ENCODE measurements at regions not wholly inside any gene's neighbourhood (a gene's known extent, or its start where the extent isn't known, plus 50 kb on each side); places are given as distances from the start of the nearest gene placed in this dataset.

- 2% methylated on average over 1 of the region's 1 CpG for WGBS (ENCODE audit: missing lambda C conversion rate)
- ChIA-PET POLR2A (no interaction called here), CTCF (no interaction called here)
- Histone ChIP-seq H3K4me1 (no peaks in the 10 kb centered on the region), H3K9me3 (no peaks in the 10 kb centered on the region), H3K4me3 (no peak overlapping the region), H3K27ac (no peak overlapping the region), H3K4me2 (no peak overlapping the region)
- FAIRE-seq = no peak
- no peak for ATAC-seq
- no peak for TF ChIP-seq SREBF2 (IDR thresholded peaks at IDR 0.05)
- no peak for TF ChIP-seq JUN (IDR thresholded peaks at IDR 0.05)
- no peak for TF ChIP-seq MAX (IDR thresholded peaks at IDR 0.05)
- TF ChIP-seq PBX3 (IDR thresholded peaks at IDR 0.05) = no peak
- no peak for TF ChIP-seq HOXB13 (CRISPR knock-in tag; IDR thresholded peaks at IDR 0.05; ENCODE audit: low read depth)
- TF ChIP-seq HES2 (IDR thresholded peaks at IDR 0.05) = no peak
- no peak for DNase-seq (ENCODE audit: low read depth in 1 of 2, low spot score in 1 of 2)
These were observed 512.6 kb downstream of the MRPL39 start for GRCh38 chr21:25094695-25095094.

- DNase-seq (ENCODE audit: low read depth in 1 of 2, low spot score in 1 of 2) (no peak), FAIRE-seq (no peak), ATAC-seq (no peak)
- WGBS (ENCODE audit: missing lambda C conversion rate) = 0% methylated on average over 7 of the region's 8 CpGs
- TF ChIP-seq KDM1A (IDR thresholded peaks at IDR 0.05; ENCODE audit: low read depth) (no peak), POLR2AphosphoS2 (conservative IDR thresholded peaks at IDR 0.05; ENCODE audit: low read length) (no peak), HOXA7 (CRISPR knock-in tag; IDR thresholded peaks at IDR 0.05) (no peak), FOSL2 (IDR thresholded peaks at IDR 0.05) (no peak), FOSL2 (CRISPR knock-in tag; IDR thresholded peaks at IDR 0.05) (no peak), MAZ (IDR thresholded peaks at IDR 0.05; ENCODE audit: borderline replicate concordance, low read depth, low read length) (no peak), HOXB5 (CRISPR knock-in tag; IDR thresholded peaks at IDR 0.05) (no peak), HDAC2 (IDR thresholded peaks at IDR 0.05) (no peak), MYC (IDR thresholded peaks at IDR 0.05; ENCODE audit: borderline replicate concordance, low read length) (no peak), RCOR1 (IDR thresholded peaks at IDR 0.05; ENCODE audit: low read depth, low read length) (no peak), RFX5 (IDR thresholded peaks at IDR 0.05) (no peak), NPAS2 (CRISPR knock-in tag; IDR thresholded peaks at IDR 0.05; ENCODE audit: borderline replicate concordance) (no peak), RARB (CRISPR knock-in tag; IDR thresholded peaks at IDR 0.05) (no peak), CBX2 (IDR thresholded peaks at IDR 0.05; ENCODE audit: borderline replicate concordance, low read depth) (no peak), RNF2 (IDR thresholded peaks at IDR 0.05; ENCODE audit: borderline replicate concordance, low read depth) (no peak), SMC3 (IDR thresholded peaks at IDR 0.05) (no peak), SREBF2 (IDR thresholded peaks at IDR 0.05) (no peak)
- H3K4me2 ChIP-seq = no peak overlapping the region
- ChIA-PET CTCF (no interaction called here), POLR2A (no interaction called here)
- H3K4me1 ChIP-seq = no peaks in the 10 kb centered on the region
- H3K9me3 ChIP-seq = no peaks in the 10 kb centered on the region
- H3K4me3 ChIP-seq = no peak overlapping the region
- no peak overlapping the region for H3K27ac ChIP-seq
These were observed 514.8 kb downstream of the MRPL39 start for GRCh38 chr21:25092441-25093011.

- no peak for FAIRE-seq
- under 1% methylated on average over 4 of the region's 4 CpGs for WGBS (ENCODE audit: missing lambda C conversion rate)
- TF ChIP-seq RARB (CRISPR knock-in tag; IDR thresholded peaks at IDR 0.05) = no peak
- no peak for TF ChIP-seq JUN (IDR thresholded peaks at IDR 0.05)
- no peak for TF ChIP-seq CBX2 (IDR thresholded peaks at IDR 0.05; ENCODE audit: borderline replicate concordance, low read depth)
- TF ChIP-seq ZC3H11A (IDR thresholded peaks at IDR 0.05) = no peak
- TF ChIP-seq MAZ (IDR thresholded peaks at IDR 0.05; ENCODE audit: borderline replicate concordance, low read depth, low read length) = no peak
- no peak for TF ChIP-seq MAFK (IDR thresholded peaks at IDR 0.05; ENCODE audit: partially characterized antibody)
- no peak for TF ChIP-seq ZFP36 (IDR thresholded peaks at IDR 0.05; ENCODE audit: borderline replicate concordance, partially characterized antibody)
- no peak for TF ChIP-seq ZSCAN20 (CRISPR knock-in tag; IDR thresholded peaks at IDR 0.05)
- TF ChIP-seq BHLHE40 (IDR thresholded peaks at IDR 0.05; ENCODE audit: low read depth, low read length) = no peak
- no peak for TF ChIP-seq TP53 (CRISPR knock-in tag; IDR thresholded peaks at IDR 0.05)
- TF ChIP-seq PHF8 (IDR thresholded peaks at IDR 0.05; ENCODE audit: borderline replicate concordance, low read depth) = no peak
- no peak for TF ChIP-seq HMGXB4 (CRISPR knock-in tag; IDR thresholded peaks at IDR 0.05; ENCODE audit: borderline replicate concordance)
- TF ChIP-seq GATA3 (IDR thresholded peaks at IDR 0.05; ENCODE audit: borderline replicate concordance) = no peak
- no peak for TF ChIP-seq CTCF (IDR thresholded peaks at IDR 0.05)
- no peak for TF ChIP-seq RFX5 (IDR thresholded peaks at IDR 0.05)
- TF ChIP-seq CHD4 (IDR thresholded peaks at IDR 0.05; ENCODE audit: borderline replicate concordance) = no peak
- no peak for TF ChIP-seq POLR2A (IDR thresholded peaks at IDR 0.05; ENCODE audit: low read length)
These were observed 526.2 kb downstream of the MRPL39 start for GRCh38 chr21:25081096-25081495.

More at GRCh38 chr21:25081096-25081495, 526.2 kb downstream of the MRPL39 start:
- DNase-seq (ENCODE audit: low read depth in 1 of 2, low spot score in 1 of 2) (no peak), ATAC-seq (no peak)
- Histone ChIP-seq H3K4me3 (no peak overlapping the region), H3K4me2 (no peak overlapping the region), H3K9me3 (no peaks in the 10 kb centered on the region), H3K4me1 (no peaks in the 10 kb centered on the region), H3K27ac (no peak overlapping the region)
- ChIA-PET CTCF (no interaction called here), POLR2A (no interaction called here)

Measured in A549 (cell line).